Glomerular visceral epithelial cell (primary cell): ENCODE measurements at regions not wholly inside any gene's neighbourhood (a gene's known extent, or its start where the extent isn't known, plus 50 kb on each side); places are given as distances from the start of the nearest gene placed in this dataset.

Experiments
- DNase-seq: peaks from one replicate; pipeline ENCODE4 v3.0.0-alpha.2; 2016; ENCODE audit errors: extremely low spot score

GRCh38 chr6:8545336-8545735 is 110.0 kb upstream of the SLC35B3 start:
- no peak for DNase-seq

GRCh38 chr6:8543714-8544113 is 108.4 kb upstream of the SLC35B3 start:
- no peak for DNase-seq

GRCh38 chr6:8539453-8539852 is 104.1 kb upstream of the SLC35B3 start:
- DNase-seq, result peak; percentile 14

GRCh38 chr6:8536122-8536521 is 100.8 kb upstream of the SLC35B3 start:
- DNase-seq, result no peak

- no peak for DNase-seq
Measured at GRCh38 chr6:8535519-8535918, 100.2 kb upstream of the SLC35B3 start.

- peak; percentile 36 for DNase-seq
Measured at GRCh38 chr6:8530785-8531435, 95.6 kb upstream of the SLC35B3 start.

- no peak for DNase-seq
Measured at GRCh38 chr6:8529250-8529649, 93.9 kb upstream of the SLC35B3 start.

- no peak for DNase-seq
Measured at GRCh38 chr6:8527818-8528217, 92.5 kb upstream of the SLC35B3 start.

- DNase-seq, result no peak
Measured at GRCh38 chr6:8526624-8527023, 91.3 kb upstream of the SLC35B3 start.

GRCh38 chr6:8525370-8525769 is 90.0 kb upstream of the SLC35B3 start:
- DNase-seq, result no peak

- no peak for DNase-seq
Measured at GRCh38 chr6:8513174-8513573, 77.8 kb upstream of the SLC35B3 start.

- no peak for DNase-seq
Measured at GRCh38 chr6:8507286-8507685, 71.9 kb upstream of the SLC35B3 start.

- no peak for DNase-seq
Measured at GRCh38 chr6:8506126-8506525, 70.8 kb upstream of the SLC35B3 start.

GRCh38 chr6:8499540-8499939 is 64.2 kb upstream of the SLC35B3 start:
- DNase-seq, result peak; percentile 9

- no peak for DNase-seq
Measured at GRCh38 chr6:8494730-8495129, 59.4 kb upstream of the SLC35B3 start.

- DNase-seq, result no peak
Measured at GRCh38 chr6:8492536-8493133, 57.3 kb upstream of the SLC35B3 start.
